MM.1S (cell line): ENCODE measurements at regions not wholly inside any gene's neighbourhood (a gene's known extent, or its start where the extent isn't known, plus 50 kb on each side); places are given as distances from the start of the nearest gene placed in this dataset.

Source experiments
- EZH2 ChIP-seq: fragments of 300-600 bp; sonication (generic); optimal IDR thresholded peaks from 2 replicates; pipeline ENCODE3; 2017; ENCODE audit warnings: low read depth, mild to moderate bottlenecking, antibody characterized with exemption, low read length, mixed read lengths
- EZH2phosphoT487 ChIP-seq: fragments of 300-600 bp; sonication (generic); IDR thresholded peaks from 2 replicates; pipeline ENCODE4 v1.6.1; 2018; ENCODE audit warnings: antibody characterized with exemption, low read length
- TF ChIP-seq, protein P1 (sequence below): fragments of 300-600 bp; sonication (generic); IDR thresholded peaks from 2 replicates; pipeline ENCODE4 v1.5.1; 2016; ENCODE audit warnings: antibody characterized with exemption, low read length, mixed read lengths

DNA sequence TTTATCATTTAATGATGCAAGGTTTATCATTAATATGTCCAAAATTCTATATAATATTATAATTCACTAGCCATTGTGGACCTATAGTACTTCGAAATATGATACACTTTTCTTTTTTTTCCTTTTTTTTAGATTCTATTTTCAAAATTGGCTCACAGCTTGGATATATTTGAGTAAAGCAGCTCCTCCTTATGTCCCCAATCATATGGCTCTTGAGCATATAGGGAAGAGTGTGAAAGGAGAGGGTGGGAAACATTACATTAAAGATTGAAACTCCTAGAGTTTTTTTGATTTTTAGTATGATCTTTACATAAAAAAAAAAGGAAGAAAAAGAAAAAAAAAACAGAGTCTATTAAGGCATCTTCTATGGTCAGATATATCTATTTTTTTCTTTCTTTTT lies 457.9 kb downstream of the RIT2 start:
- TF ChIP-seq, protein P1, sequence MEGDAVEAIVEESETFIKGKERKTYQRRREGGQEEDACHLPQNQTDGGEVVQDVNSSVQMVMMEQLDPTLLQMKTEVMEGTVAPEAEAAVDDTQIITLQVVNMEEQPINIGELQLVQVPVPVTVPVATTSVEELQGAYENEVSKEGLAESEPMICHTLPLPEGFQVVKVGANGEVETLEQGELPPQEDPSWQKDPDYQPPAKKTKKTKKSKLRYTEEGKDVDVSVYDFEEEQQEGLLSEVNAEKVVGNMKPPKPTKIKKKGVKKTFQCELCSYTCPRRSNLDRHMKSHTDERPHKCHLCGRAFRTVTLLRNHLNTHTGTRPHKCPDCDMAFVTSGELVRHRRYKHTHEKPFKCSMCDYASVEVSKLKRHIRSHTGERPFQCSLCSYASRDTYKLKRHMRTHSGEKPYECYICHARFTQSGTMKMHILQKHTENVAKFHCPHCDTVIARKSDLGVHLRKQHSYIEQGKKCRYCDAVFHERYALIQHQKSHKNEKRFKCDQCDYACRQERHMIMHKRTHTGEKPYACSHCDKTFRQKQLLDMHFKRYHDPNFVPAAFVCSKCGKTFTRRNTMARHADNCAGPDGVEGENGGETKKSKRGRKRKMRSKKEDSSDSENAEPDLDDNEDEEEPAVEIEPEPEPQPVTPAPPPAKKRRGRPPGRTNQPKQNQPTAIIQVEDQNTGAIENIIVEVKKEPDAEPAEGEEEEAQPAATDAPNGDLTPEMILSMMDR, result no peak
- TF ChIP-seq EZH2 (no peak), EZH2phosphoT487 (no peak)
